ENCODE measurements at regions not wholly inside any gene's neighbourhood (a gene's known extent, or its start where the extent isn't known, plus 50 kb on each side); places are given as distances from the start of the nearest gene placed in this dataset.

- H3K4me3 ChIP-seq, result no peak overlapping the region
- H3K9me3 ChIP-seq, result no peaks in the 10 kb centered on the region
- no peaks in the 10 kb centered on the region for H3K36me3 ChIP-seq
- no peak for DNase-seq
- H3K27me3 ChIP-seq, result no peaks in the 10 kb centered on the region
Observed at GRCh38 chr2:10241641-10242430, 60.9 kb upstream of the HPCAL1 start.

GRCh38 chr2:10242451-10242850 is 60.3 kb upstream of the HPCAL1 start:
- H3K27me3 ChIP-seq, result no peaks in the 10 kb centered on the region
- DNase-seq, result no peak
- H3K4me3 ChIP-seq, result no peak overlapping the region
- no peaks in the 10 kb centered on the region for H3K9me3 ChIP-seq
- no peaks in the 10 kb centered on the region for H3K36me3 ChIP-seq

DNA sequence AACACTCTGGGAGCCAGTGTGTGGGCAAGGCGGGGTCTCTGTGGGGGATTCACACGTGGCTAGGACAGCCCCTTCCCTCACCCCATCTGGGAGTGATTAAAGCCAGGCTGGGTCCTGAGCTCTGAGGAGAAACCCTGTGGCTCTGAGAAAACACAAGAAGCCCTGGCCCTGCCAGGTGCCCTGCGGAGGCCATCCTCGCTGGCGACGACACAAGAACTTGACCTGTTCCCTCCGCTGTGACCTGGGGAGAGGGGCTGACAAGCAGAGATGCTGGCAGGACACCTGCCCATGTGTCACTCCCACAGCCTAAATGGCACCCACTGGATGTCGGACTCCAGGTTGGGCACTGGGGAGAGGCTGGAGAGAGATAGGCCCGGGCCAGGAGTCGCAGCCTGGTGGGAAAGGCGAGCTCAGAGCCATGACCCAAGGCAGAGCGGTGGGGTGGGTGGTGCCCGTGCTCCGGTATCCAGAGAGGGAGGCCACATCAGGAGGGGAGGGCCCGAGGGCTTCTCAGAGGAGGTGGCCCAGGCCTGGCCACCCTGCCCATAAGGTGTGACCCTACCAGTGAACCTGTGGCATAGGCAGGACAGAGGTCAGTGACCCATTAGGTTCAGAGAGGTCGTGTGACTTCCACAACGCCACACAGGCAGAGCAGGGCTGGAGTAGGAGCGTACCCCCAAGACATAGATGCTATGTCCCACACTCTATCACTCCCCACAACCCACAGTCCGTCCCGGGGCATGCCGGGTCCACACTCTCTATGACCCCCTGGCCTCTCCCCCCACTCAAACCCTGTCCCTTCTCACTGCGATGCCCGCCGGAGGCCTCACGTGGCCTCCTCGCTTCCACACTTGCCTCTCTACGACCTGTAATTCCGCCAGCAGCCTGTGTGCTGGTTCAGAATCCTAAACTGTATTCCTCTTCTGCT is 59.4 kb upstream of the HPCAL1 start:
- no peaks in the 10 kb centered on the region for H3K36me3 ChIP-seq
- no peaks in the 10 kb centered on the region for H3K9me3 ChIP-seq
- no peak for DNase-seq
- H3K4me3 ChIP-seq, result no peak overlapping the region
- no peaks in the 10 kb centered on the region for H3K27me3 ChIP-seq

- Histone ChIP-seq H3K27me3 (no peaks in the 10 kb centered on the region), H3K4me3 (no peak overlapping the region), H3K36me3 (no peaks in the 10 kb centered on the region), H3K9me3 (no peaks in the 10 kb centered on the region)
- DNase-seq, result no peak
Observed at GRCh38 chr2:10243926-10244270, 58.8 kb upstream of the HPCAL1 start.

DNA sequence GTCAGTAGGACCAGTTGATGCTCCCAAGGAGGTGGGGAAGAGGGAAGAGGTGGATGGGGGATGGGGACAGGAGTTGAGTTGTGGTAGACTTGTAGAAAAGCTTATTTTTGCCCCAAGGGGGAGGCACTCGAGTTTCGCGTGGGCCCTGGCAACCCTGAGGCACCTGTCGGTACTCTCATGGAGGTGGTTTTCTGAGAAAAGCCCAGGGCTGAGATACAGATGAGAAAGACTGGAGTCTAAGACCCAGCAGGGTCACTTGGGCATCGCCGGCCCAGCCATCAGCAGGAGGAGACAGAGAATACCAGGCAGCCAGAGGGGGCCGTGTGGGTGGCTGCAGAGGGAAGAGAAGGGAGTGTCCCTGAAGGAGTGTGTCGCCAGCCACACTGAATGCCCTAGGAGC is 57.7 kb upstream of the HPCAL1 start:
- no peak overlapping the region for H3K4me3 ChIP-seq
- H3K9me3 ChIP-seq, result peaks cover under 1% of the 10 kb centered on the region; the same call in 1 of the 2 replicates
- no peaks in the 10 kb centered on the region for H3K27me3 ChIP-seq
- no peaks in the 10 kb centered on the region for H3K36me3 ChIP-seq
- DNase-seq, result no peak

- no peak for DNase-seq
- Histone ChIP-seq H3K4me3 (no peak overlapping the region), H3K9me3 (peaks cover 4% of the 10 kb centered on the region), H3K36me3 (no peaks in the 10 kb centered on the region), H3K27me3 (no peaks in the 10 kb centered on the region)
Observed at GRCh38 chr2:10245661-10246060, 57.0 kb upstream of the HPCAL1 start.

GRCh38 chr2:10246370-10246769 is 56.3 kb upstream of the HPCAL1 start:
- Histone ChIP-seq H3K36me3 (no peaks in the 10 kb centered on the region), H3K27me3 (no peaks in the 10 kb centered on the region), H3K9me3 (peaks cover 4% of the 10 kb centered on the region), H3K4me3 (no peak overlapping the region)
- DNase-seq, result no peak

GRCh38 chr2:10246831-10247230 is 55.9 kb upstream of the HPCAL1 start:
- peaks cover 4% of the 10 kb centered on the region for H3K9me3 ChIP-seq
- no peaks in the 10 kb centered on the region for H3K27me3 ChIP-seq
- no peaks in the 10 kb centered on the region for H3K36me3 ChIP-seq
- DNase-seq, result no peak
- no peak overlapping the region for H3K4me3 ChIP-seq

- peaks cover 4% of the 10 kb centered on the region for H3K9me3 ChIP-seq
- H3K27me3 ChIP-seq, result no peaks in the 10 kb centered on the region
- H3K4me3 ChIP-seq, result no peak overlapping the region
- H3K36me3 ChIP-seq, result no peaks in the 10 kb centered on the region
- no peak for DNase-seq
Observed at GRCh38 chr2:10249798-10250197, 52.9 kb upstream of the HPCAL1 start.

DNA sequence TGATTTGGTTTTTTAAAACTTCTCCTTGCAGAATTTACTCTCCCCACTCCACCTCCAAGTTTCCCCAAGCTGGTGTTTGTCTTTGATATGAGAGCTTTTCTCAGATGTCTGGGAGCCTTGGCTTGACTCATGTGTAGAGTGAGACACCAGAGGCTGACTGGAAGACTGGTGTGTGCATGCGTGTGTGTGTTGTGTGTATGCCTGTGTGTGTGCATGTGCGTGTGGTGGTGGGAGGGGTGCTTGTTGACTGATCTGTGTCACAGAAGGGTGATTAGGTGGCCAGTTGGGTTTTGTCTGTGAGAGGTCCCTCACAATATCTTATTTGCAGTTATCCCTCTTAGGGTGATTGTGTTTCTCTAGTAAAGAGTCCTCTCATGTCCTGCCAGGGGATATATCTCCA is 50.5 kb upstream of the HPCAL1 start:
- H3K36me3 ChIP-seq, result no peaks in the 10 kb centered on the region
- no peaks in the 10 kb centered on the region for H3K27me3 ChIP-seq
- DNase-seq, result no peak
- peaks cover 4% of the 10 kb centered on the region for H3K9me3 ChIP-seq
- H3K4me3 ChIP-seq, result no peak overlapping the region

GRCh38 chr2:10252661-10253060 is 50.0 kb upstream of the HPCAL1 start:
- Histone ChIP-seq H3K4me3 (no peak overlapping the region), H3K27me3 (no peaks in the 10 kb centered on the region), H3K36me3 (no peaks in the 10 kb centered on the region), H3K9me3 (peaks cover 4% of the 10 kb centered on the region)
- no peak for DNase-seq

Data from MG63 (cell line).